IPS-NIHi7 (cell line): ENCODE measurements at regions not wholly inside any gene's neighbourhood (a gene's known extent, or its start where the extent isn't known, plus 50 kb on each side); places are given as distances from the start of the nearest gene placed in this dataset.
"Not testable (repeated sequence)": the region's sequence is repeated elsewhere in the genome, so short reads cannot be mapped to it uniquely, and the experiment has no call there.

ENCODE experiments used
- DNase-seq: peaks from one replicate; pipeline ENCODE4 v3.0.0; 2012; ENCODE audit warnings: mixed read lengths; ENCODE audit errors: extremely low spot score

GRCh38 chr7:68739306-68739705 is 859.0 kb upstream of the AUTS2 start:
- DNase-seq = no peak

- DNase-seq = no peak
These were observed 854.2 kb upstream of the AUTS2 start for GRCh38 chr7:68744036-68744435.

- DNase-seq = no peak
These were observed 849.1 kb upstream of the AUTS2 start for GRCh38 chr7:68748934-68749900.

GRCh38 chr7:68752485-68753178 is 845.6 kb upstream of the AUTS2 start:
- no peak for DNase-seq

GRCh38 chr7:68754414-68754813 is 843.9 kb upstream of the AUTS2 start:
- DNase-seq = no peak

GRCh38 chr7:68756986-68757495 is 841.2 kb upstream of the AUTS2 start:
- no peak for DNase-seq

GRCh38 chr7:68760556-68760955 is 837.7 kb upstream of the AUTS2 start:
- no peak for DNase-seq

GRCh38 chr7:68767462-68767861 is 830.8 kb upstream of the AUTS2 start:
- no peak for DNase-seq

- DNase-seq = no peak
These were observed 827.6 kb upstream of the AUTS2 start for GRCh38 chr7:68770649-68771048.

- DNase-seq = no peak
These were observed 821.9 kb upstream of the AUTS2 start for GRCh38 chr7:68776326-68776725.

- no peak for DNase-seq
These were observed 814.6 kb upstream of the AUTS2 start for GRCh38 chr7:68783684-68784083.

- no peak for DNase-seq
These were observed 813.2 kb upstream of the AUTS2 start for GRCh38 chr7:68785036-68785435.

- peak; percentile 22 for DNase-seq
These were observed 810.7 kb upstream of the AUTS2 start for GRCh38 chr7:68787566-68787965.

- not testable (repeated sequence) for DNase-seq
These were observed 809.7 kb upstream of the AUTS2 start for GRCh38 chr7:68788529-68788928.

GRCh38 chr7:68789597-68789996 is 808.7 kb upstream of the AUTS2 start:
- no peak for DNase-seq

GRCh38 chr7:68792351-68792750 is 805.9 kb upstream of the AUTS2 start:
- no peak for DNase-seq

- no peak for DNase-seq
These were observed 804.8 kb upstream of the AUTS2 start for GRCh38 chr7:68793513-68793912.

- DNase-seq = no peak
These were observed 798.0 kb upstream of the AUTS2 start for GRCh38 chr7:68800316-68800715.

GRCh38 chr7:68805159-68805558 is 793.1 kb upstream of the AUTS2 start:
- DNase-seq = no peak

GRCh38 chr7:68807666-68808065 is 790.6 kb upstream of the AUTS2 start:
- no peak for DNase-seq

- DNase-seq = no peak
These were observed 784.7 kb upstream of the AUTS2 start for GRCh38 chr7:68813551-68814080.

- DNase-seq = no peak
These were observed 781.8 kb upstream of the AUTS2 start for GRCh38 chr7:68816491-68816890.
